ENCODE measurements at regions not wholly inside any gene's neighbourhood (a gene's known extent, or its start where the extent isn't known, plus 50 kb on each side); places are given as distances from the start of the nearest gene placed in this dataset.
"Not testable (repeated sequence)": the region's sequence is repeated elsewhere in the genome, so short reads cannot be mapped to it uniquely, and the experiment has no call there.

DNA sequence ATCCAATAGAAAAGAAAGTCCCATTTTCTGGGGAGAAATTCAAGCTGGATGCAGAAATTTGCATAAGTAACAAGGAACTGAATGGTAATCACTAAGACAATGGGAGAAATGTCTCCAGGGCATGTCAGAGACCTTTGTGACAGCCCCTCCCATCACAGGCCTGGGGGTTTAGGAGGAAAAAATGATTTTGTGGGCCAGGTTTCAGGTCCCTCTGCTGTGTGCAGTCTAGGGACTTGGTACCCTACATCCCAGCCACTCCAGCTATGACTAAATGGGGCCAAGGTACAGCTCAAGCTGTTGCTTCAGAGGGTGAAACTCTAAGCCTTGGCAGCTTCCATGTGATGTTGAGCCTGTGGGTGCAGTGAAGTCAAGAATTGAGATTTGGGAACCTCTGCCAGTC lies 695.5 kb upstream of the MIR17HG start:
- DNase-seq, result no peak

- no peak for DNase-seq
These were observed 692.5 kb upstream of the MIR17HG start for GRCh38 chr13:90654970-90655369.

DNA sequence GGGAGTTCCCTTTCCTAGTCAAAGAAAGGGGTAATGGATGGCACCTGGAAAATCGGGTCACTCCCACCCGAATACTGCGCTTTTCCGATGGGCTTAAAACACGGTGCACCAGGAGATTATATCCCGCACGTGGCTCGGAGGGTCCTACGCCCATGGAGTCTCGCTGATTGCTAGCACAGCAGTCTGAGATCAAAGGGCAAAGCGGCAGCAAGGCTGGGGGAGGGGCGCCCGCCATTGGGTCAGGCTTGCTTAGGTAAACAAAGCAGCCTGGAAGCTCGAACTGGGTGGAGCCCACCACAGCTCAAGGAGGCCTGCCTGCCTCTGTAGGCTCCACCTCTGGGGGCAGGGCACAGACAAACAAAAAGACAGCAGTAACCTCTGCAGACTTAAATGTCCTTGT lies 683.3 kb upstream of the MIR17HG start:
- not testable (repeated sequence) for DNase-seq

- no peak for DNase-seq
These were observed 673.7 kb upstream of the MIR17HG start for GRCh38 chr13:90673746-90674145.

DNA sequence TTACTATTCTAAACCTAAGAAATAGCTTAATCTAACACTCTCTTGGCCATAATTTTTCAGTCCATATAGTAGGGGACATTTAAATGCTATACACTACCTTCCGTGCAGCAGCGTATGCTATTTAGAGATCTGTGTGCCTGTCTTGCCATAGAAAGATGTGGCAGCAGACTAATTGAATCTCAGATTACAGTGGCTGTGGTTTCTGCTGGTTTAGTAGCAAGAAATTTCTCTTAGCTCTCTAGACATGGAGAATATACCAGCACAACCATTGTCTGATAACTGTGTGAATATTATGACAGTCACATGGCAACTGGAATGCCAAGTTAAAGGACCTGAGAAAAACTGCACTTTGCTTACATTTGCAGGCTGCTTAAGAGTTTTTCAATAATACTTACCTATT lies 672.4 kb upstream of the MIR17HG start:
- DNase-seq, result no peak

GRCh38 chr13:90680826-90681225 lies 666.7 kb upstream of the MIR17HG start:
- no peak for DNase-seq

DNA sequence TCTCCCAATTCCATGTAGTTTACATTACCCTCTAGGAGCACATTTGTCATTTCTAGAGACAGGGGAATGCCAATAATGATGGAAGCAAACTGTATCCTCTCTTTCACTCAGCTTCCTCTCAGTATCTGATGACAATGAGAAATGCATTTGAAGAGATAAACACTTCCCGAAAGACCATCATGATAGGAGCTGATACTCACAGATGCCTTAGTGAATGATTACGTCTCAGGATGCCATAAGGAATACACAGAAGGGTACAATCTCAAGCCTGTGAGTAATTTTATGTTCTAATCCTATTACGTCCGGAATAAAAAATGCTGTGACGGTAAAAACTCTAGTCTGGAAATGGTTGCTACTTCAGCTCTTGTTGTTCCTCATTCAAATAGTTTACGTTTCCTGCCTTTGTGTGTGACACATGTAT lies 663.8 kb upstream of the MIR17HG start:
- peak in 1 of 3 donors; percentile 20 for DNase-seq

DNA sequence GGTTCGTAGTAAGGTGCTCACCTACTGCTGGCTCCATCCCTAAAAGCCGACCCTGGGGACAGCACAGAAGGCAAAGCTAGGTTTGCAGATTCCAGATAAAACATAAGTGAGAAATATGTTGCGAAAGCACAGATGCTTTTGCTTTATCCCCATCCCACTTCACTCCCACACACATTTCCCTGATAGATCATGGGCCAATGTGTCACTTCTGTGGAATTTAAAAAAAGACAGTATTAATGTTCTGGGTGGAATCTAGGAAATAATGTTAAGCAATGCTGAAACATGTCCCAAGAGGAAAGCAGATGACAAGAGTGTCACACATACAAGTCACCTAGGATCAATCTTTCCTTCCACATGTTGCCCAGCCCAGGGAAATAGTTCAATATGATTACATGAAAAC lies 661.0 kb upstream of the MIR17HG start:
- peak in 1 of 3 donors; percentile 43 for DNase-seq

- DNase-seq, result no peak
These were observed 658.4 kb upstream of the MIR17HG start for GRCh38 chr13:90689111-90689510.

DNA sequence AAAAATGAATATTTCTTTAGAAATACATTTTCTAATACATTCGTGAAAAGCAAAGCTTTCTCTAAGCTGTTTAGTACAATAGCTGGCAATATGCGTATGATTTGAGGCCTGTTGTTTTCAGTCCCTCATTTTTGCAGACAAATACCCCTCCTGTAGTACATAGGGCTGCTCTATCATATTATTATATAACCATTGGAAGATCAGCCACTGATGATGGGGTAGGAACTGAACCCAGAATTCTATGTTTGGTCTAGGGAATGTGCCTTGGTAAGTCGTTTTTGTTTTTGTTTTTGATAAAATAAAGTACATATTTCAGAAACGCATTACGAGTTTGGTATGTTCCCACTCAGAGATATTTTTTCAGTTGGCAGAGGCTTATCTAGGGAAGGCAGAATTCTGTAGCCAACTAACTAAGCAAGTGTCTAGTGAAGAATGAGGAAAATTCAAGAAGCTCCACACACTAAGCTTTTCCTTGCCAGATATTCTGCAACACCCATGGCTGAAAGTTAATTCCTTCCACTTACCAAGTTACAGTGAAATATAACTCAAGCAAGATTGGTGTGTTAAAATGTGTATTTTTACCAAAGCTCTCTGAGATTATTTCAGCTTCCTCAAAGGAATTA lies 656.9 kb upstream of the MIR17HG start:
- no peak for DNase-seq

DNA sequence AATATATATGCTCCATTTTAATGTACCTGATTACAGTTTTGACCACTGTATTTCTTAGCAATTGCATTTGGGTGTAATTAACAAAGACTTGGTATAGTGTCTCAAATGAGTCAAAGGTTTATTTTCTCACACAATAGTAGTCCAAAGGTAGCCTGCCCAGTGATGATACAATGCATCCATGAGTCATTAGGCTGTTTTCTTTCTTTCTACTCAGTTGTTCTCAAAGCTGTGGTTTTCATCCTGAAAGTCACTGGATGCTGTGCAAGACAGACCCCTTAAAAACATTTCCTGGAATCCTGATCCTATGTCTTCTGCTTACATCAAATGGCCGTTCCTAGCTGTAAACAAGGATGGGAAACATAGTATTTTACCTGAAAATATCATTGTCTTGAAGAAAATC lies 651.2 kb upstream of the MIR17HG start:
- DNase-seq, result no peak

DNA sequence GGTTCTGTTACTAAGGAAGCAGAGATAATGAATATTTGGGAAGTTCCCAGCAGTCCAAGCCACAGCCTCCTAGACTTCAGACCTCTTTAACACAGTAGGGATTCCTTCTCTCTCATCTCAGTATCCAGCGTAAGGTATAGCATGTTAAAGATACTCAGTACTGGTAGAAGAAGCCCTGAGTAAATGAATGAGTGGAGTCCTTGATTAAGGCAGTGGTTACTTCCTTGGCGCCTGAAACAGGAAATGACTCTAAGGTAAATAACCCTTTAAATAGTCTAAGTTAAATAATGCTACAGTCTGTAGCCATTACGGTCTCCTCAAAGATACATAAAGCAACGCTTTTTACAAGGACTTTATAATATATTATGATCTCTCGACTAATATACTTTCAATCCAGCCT lies 650.8 kb upstream of the MIR17HG start:
- no peak for DNase-seq

DNA sequence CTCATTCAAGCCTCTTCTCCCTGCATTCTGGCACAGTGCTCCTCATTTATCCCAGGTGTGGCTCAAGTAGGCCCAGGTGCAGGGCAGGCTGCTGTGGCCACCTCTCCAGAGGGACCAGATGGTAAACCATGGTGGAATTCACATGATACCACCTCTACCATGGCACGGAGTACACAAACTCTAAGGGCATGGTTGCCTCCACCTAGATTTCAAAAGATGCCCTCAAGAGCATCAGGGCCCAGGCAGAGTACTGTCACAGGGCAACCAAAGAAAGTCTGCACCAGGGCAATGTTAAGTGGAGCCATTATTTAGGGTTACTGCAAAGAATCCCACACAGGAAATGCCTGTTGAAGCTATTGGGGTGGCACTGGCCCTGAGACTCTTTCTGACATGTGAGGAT lies 647.1 kb upstream of the MIR17HG start:
- DNase-seq, result no peak

DNA sequence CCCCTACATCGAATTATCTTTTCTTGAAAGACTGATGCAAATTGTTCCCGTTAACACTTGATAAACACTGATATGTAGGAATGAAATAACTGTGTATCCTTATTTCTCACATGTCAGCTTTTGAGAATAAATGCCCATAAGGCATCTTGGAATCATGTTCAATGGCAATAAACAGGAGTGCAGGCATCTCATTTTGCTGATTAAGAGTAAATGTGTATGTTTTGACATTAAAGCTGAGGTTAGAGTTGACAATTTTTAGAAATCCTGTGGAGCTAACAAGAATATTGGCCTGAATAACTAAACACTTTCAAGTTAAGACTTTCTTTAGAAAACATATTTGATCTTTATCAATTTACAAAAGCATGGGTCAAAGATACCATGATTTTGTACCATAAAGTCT lies 646.2 kb upstream of the MIR17HG start:
- no peak for DNase-seq

- DNase-seq, result no peak
These were observed 645.4 kb upstream of the MIR17HG start for GRCh38 chr13:90702050-90702449.

DNA sequence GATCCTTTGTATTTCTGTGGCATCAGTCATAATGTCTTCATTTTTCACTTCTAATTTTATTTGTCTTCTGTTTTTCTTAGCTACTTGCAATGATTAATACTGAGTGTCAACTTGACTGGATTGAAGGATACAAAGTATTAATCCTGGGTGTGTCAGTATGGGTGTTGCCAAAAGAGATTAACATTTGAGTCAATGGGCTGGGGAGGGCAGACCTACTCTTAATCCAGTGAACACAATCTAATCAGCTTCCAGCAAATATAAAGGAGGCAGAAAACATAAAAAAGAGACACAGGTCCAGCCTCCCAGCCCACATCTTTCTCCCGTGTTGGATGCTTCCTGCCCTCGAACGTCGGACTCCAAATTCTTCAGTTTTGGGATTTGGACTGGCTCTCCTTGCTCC lies 640.9 kb upstream of the MIR17HG start:
- no peak for DNase-seq

DNA sequence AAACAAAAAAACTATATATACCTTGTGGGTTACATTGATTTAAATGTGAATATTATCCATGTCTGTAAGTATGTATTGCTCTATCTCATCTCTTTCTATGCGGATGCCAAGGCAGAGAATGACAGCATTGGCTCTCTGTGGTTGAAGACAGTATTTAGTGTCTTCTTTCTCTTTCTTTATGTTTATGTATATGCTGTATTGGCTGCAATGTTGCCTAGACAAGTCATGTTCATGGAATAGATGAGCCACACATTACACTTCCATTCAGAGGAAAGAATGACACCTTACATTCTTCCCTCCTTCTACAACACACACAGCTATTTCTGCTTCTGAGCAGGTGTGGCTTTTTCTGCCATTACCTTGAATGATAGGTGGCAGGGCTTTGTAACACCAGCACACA lies 639.4 kb upstream of the MIR17HG start:
- DNase-seq, result no peak

GRCh38 chr13:90709319-90709718 lies 638.2 kb upstream of the MIR17HG start:
- DNase-seq, result no peak

GRCh38 chr13:90710164-90710759 lies 637.2 kb upstream of the MIR17HG start:
- no peak for DNase-seq

- DNase-seq, result no peak
These were observed 633.9 kb upstream of the MIR17HG start for GRCh38 chr13:90713441-90714133.

- no peak for DNase-seq
These were observed 632.0 kb upstream of the MIR17HG start for GRCh38 chr13:90715485-90715884.

GRCh38 chr13:90717451-90717936 lies 630.0 kb upstream of the MIR17HG start:
- DNase-seq, result peak; percentile 1 to 51 (median 40)

DNA sequence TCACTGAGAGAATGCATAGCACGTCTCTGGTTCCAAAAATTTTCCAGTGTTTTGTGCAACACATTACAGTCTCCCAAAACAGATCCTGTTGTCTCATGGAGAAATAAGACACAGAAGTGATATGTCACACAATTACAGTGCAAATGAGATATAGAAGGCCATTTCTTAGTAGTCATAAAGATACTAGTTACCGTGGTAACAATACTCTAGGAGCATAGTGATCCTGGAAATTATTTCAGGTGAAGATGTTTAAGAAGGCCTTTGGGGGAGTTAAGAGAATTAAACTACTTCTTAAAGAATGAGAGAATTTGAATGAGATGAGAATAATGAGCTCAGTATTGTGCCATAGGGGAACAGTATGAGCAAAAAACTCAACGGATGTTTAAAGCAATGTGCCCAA lies 628.0 kb upstream of the MIR17HG start:
- no peak for DNase-seq
